Fibroblast of lung (primary cell): ENCODE measurements at regions not wholly inside any gene's neighbourhood (a gene's known extent, or its start where the extent isn't known, plus 50 kb on each side); places are given as distances from the start of the nearest gene placed in this dataset.

ENCODE experiments used
- DNase-seq, 2 donors: peaks; one replicate each; pipeline versions ENCODE4 v3.0.0 to v3.0.0-alpha.2; 2010; ENCODE audit warnings: low read depth in 2 of 2
- H2AFZ ChIP-seq: 2 replicates; pipeline ENCODE4 v1.5.1; 2012; ENCODE audit warnings: low read length, control low read depth, inconsistent platforms
- H3K27ac ChIP-seq: 2 replicates; pipeline ENCODE4 v1.5.1; 2011; ENCODE audit warnings: low read length, control low read depth; ENCODE audit not compliant: insufficient read depth
- H3K27me3 ChIP-seq: 2 replicates; pipeline ENCODE4 v1.5.1; 2011; ENCODE audit warnings: mild to moderate bottlenecking, low read length; ENCODE audit not compliant: control insufficient read depth, insufficient read depth
- H3K36me3 ChIP-seq: 2 replicates; pipeline ENCODE4 v1.5.1; 2011; ENCODE audit warnings: low read length; ENCODE audit not compliant: control insufficient read depth, insufficient read depth
- H3K4me1 ChIP-seq: 2 replicates; pipeline ENCODE4 v1.5.1; 2011; ENCODE audit warnings: low read length; ENCODE audit not compliant: control insufficient read depth, insufficient read depth; ENCODE audit errors: extremely low read depth
- H3K4me2 ChIP-seq: 2 replicates; pipeline ENCODE4 v1.5.1; 2011; ENCODE audit warnings: low read length, control low read depth; ENCODE audit not compliant: insufficient read depth; ENCODE audit errors: extremely low read depth
- H3K4me3 ChIP-seq, 4 experiments: fragments of 200-600 bp in 1 of 4; sonication (generic) in 1 of 4; replicated peaks in 1 of 4; 2 replicates each; pipeline ENCODE4 v1.5.1; 2011 to 2016; ENCODE audit warnings: low read length in 4 of 4, low read depth in 3 of 4, mild to moderate bottlenecking in 3 of 4, control low read depth in 2 of 4, inconsistent platforms in 1 of 4, mixed read lengths in 1 of 4; ENCODE audit not compliant: insufficient read depth in 1 of 4; ENCODE audit errors: control extremely low read depth in 1 of 4
- H3K79me2 ChIP-seq: 2 replicates; pipeline ENCODE4 v1.5.1; 2012; ENCODE audit warnings: mild to moderate bottlenecking, low read length, inconsistent platforms; ENCODE audit not compliant: control insufficient read depth, insufficient read depth
- H3K9ac ChIP-seq: 2 replicates; pipeline ENCODE4 v1.5.1; 2011; ENCODE audit warnings: mild to moderate bottlenecking, low read length, control low read depth; ENCODE audit not compliant: insufficient read depth
- H3K9me3 ChIP-seq: 2 replicates; pipeline ENCODE4 v1.5.1; 2012; ENCODE audit warnings: low read depth, low read length; ENCODE audit not compliant: control insufficient read depth, insufficient read depth
- H4K20me1 ChIP-seq: 2 replicates; pipeline ENCODE4 v1.5.1; 2011; ENCODE audit warnings: low read length; ENCODE audit not compliant: control insufficient read depth, insufficient read depth; ENCODE audit errors: extremely low read depth
- EZH2 ChIP-seq: IDR thresholded peaks from 2 replicates; pipeline ENCODE4 v1.5.1; 2012; ENCODE audit warnings: low read length, control low read depth, mild to moderate bottlenecking; ENCODE audit errors: missing control alignments
- TF ChIP-seq, protein P1 (sequence below), 2 donors: IDR thresholded peaks in 1 of 2; conservative IDR thresholded peaks in 1 of 2; 1 replicate in 1 of 2; 2 replicates in 1 of 2; pipeline ENCODE4 v1.5.1; 2011 to 2012; ENCODE audit warnings: low read length in 2 of 2, control low read depth in 1 of 2, inconsistent platforms in 1 of 2, low read depth in 1 of 2, mild to moderate bottlenecking in 1 of 2

DNA sequence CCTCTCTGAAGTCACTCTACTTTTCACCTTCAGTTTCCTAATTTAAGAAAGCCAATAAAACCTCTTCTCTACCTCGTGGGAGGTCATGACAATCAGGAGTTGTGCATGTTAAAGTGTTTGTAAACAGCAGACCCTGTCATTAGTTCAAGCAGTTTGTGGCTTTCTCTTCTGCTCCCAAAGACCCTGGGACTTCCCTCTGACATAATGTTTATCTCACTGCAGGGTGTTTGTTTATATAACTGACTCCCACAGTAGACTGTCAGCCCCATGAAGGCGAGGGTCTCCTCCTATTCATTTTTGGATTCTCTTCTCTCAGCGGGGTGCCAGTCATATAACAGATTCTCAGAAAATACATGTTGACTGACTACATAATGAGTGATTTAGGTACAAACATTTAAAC lies 360.0 kb upstream of the ZNF462 start:
- Histone ChIP-seq H2AFZ (no peak overlapping the region), H3K27me3 (no peaks in the 10 kb centered on the region)

DNA sequence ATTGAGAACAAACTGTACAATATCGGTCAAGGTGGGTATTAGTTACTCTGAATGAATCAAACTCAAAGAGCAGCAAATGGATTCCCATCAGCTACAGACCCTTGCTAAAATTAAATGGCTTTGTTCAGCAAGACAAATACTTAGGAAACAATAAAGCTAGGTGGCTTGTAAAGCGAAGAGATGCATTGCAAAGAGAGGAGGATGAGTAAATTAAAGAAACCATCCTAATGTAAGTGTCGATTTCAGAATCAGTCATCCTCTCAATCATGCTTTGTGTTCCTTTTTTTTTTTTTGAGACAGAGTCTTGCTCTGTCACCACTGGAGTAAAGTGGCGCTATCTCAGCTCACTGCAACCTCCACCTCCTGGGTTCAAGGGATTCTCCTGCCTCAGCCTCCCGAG lies 359.2 kb upstream of the ZNF462 start:
- Histone ChIP-seq H3K27me3 (no peaks in the 10 kb centered on the region), H3K9ac (no peak overlapping the region), H3K4me1 (no peaks in the 10 kb centered on the region), H3K4me2 (no peak overlapping the region), H3K4me3 (no peak overlapping the region), H3K79me2 (no peaks in the 10 kb centered on the region), H3K9me3 (no peaks in the 10 kb centered on the region), H3K36me3 (no peaks in the 10 kb centered on the region), H2AFZ (no peak overlapping the region), H4K20me1 (no peaks in the 10 kb centered on the region), H3K27ac (no peak overlapping the region)
- DNase-seq = no peak
- TF ChIP-seq, protein P1, sequence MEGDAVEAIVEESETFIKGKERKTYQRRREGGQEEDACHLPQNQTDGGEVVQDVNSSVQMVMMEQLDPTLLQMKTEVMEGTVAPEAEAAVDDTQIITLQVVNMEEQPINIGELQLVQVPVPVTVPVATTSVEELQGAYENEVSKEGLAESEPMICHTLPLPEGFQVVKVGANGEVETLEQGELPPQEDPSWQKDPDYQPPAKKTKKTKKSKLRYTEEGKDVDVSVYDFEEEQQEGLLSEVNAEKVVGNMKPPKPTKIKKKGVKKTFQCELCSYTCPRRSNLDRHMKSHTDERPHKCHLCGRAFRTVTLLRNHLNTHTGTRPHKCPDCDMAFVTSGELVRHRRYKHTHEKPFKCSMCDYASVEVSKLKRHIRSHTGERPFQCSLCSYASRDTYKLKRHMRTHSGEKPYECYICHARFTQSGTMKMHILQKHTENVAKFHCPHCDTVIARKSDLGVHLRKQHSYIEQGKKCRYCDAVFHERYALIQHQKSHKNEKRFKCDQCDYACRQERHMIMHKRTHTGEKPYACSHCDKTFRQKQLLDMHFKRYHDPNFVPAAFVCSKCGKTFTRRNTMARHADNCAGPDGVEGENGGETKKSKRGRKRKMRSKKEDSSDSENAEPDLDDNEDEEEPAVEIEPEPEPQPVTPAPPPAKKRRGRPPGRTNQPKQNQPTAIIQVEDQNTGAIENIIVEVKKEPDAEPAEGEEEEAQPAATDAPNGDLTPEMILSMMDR (conservative IDR thresholded peaks at IDR 0.05 in 1 of 2, IDR thresholded peaks at IDR 0.05 in 1 of 2; ENCODE audit: low read depth in 1 of 2, low read length in 2 of 2) = no peak
- TF ChIP-seq EZH2 = no peak

More for the DNA sequence above, 360.0 kb upstream of the ZNF462 start:
- Histone ChIP-seq H3K9me3 (no peaks in the 10 kb centered on the region), H3K27ac (no peak overlapping the region), H3K9ac (no peak overlapping the region), H3K79me2 (no peaks in the 10 kb centered on the region), H3K36me3 (no peaks in the 10 kb centered on the region), H3K4me1 (no peaks in the 10 kb centered on the region), H3K4me3 (no peak overlapping the region), H3K4me2 (no peak overlapping the region), H4K20me1 (no peaks in the 10 kb centered on the region)
- no peak for DNase-seq
- TF ChIP-seq, protein P1 (conservative IDR thresholded peaks at IDR 0.05 in 1 of 2, IDR thresholded peaks at IDR 0.05 in 1 of 2; ENCODE audit: low read depth in 1 of 2, low read length in 2 of 2) = no peak
- TF ChIP-seq EZH2 = no peak

DNA sequence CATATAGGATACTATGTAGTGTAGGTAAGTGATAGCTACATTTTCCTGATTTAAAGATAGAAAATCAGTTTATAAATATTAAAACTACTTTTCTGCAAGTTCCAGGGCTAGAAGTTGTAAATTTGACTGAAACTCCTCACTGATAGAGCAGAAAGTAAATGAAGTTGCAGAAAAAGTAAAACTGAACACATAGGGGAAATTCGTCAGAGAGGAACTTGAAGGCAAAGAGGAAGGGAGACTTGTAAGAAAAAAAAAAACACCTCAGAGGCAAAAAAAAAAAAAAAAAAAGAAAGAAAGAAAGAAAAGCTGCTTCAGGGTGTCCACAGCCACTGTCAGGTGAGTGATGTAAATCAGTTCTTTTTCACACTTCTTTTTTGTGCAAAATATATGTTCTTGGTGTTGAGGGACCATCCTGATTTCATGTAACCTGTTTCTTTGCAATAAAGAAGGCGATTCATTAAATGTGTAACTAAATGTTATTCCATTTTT lies 336.2 kb upstream of the ZNF462 start:
- DNase-seq = no peak
- H3K4me3 ChIP-seq = no peak overlapping the region
- no peak overlapping the region for H3K4me2 ChIP-seq
- H3K79me2 ChIP-seq = no peaks in the 10 kb centered on the region
- H3K27me3 ChIP-seq = no peaks in the 10 kb centered on the region
- H3K36me3 ChIP-seq = no peaks in the 10 kb centered on the region
- no peaks in the 10 kb centered on the region for H3K4me1 ChIP-seq
- no peak overlapping the region for H3K9ac ChIP-seq
- H3K9me3 ChIP-seq = no peaks in the 10 kb centered on the region
- no peak overlapping the region for H2AFZ ChIP-seq
- H3K27ac ChIP-seq = no peak overlapping the region
- TF ChIP-seq, protein P1 (conservative IDR thresholded peaks at IDR 0.05 in 1 of 2, IDR thresholded peaks at IDR 0.05 in 1 of 2; ENCODE audit: low read depth in 1 of 2, low read length in 2 of 2) = no peak
- no peak for TF ChIP-seq EZH2
- no peaks in the 10 kb centered on the region for H4K20me1 ChIP-seq
